HG03039 (cell line): ENCODE measurements at regions not wholly inside any gene's neighbourhood (a gene's known extent, or its start where the extent isn't known, plus 50 kb on each side); places are given as distances from the start of the nearest gene placed in this dataset.
"Not testable (repeated sequence)": the region's sequence is repeated elsewhere in the genome, so short reads cannot be mapped to it uniquely, and the experiment has no call there.

Experiments
- ATAC-seq: cut with Tn5 transposase; IDR thresholded peaks from one replicate; pipeline ENCODE4 v1.9.1; 2021; ENCODE audit warnings: mild to moderate bottlenecking, moderate library complexity; ENCODE audit not compliant: unreplicated experiment

GRCh38 chr12:9379023-9379742, 171.0 kb upstream of the PZP start:
- ATAC-seq = no peak

- ATAC-seq = no peak
Observed at GRCh38 chr12:9378430-9378835, 170.2 kb upstream of the PZP start.

DNA sequence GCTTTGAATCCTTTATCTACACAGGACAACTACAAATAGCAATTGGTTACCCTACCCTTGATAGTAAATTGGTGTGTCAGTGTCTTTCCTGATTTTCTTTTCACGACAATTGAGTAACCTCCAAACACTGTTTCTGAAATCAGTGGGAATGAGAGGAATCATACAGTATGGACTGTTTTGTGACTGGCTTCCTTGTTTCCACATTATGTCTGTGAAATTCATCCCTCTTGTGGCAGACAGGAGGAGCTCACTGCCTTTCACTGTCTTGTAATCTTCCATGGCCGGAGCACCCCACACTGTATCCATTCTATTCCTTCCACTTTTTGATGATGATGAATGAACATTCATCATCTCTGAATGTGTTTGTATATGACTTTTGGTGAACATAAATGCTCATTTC, 164.0 kb upstream of the PZP start:
- no peak for ATAC-seq

GRCh38 chr12:9367828-9368227, 159.6 kb upstream of the PZP start:
- ATAC-seq = no peak

- ATAC-seq = no peak
Observed at GRCh38 chr12:9367201-9367600, 159.0 kb upstream of the PZP start.

- no peak for ATAC-seq
Observed at GRCh38 chr12:9365296-9365695, 157.1 kb upstream of the PZP start.

GRCh38 chr12:9364224-9365176, 156.3 kb upstream of the PZP start:
- peak; percentile 80 for ATAC-seq

DNA sequence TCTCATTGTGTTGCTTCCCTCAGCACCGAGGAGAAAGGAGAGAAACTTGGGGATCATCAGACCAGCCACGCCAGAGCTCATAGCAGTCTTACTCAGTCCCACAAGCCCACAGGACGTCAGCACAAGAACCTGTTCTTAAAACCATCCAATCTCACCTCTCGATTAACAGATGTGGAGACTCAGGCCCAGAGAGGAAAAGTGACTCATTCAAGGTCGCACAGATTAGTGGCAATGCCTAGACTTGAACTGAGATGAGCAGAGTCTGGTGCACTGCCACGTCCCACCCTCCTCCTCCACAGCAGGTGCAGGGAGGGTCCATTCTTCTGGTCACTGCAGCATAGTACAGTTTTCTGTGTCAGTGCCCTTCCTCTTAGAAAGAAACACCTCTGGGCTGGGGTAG, 154.9 kb upstream of the PZP start:
- no peak for ATAC-seq

DNA sequence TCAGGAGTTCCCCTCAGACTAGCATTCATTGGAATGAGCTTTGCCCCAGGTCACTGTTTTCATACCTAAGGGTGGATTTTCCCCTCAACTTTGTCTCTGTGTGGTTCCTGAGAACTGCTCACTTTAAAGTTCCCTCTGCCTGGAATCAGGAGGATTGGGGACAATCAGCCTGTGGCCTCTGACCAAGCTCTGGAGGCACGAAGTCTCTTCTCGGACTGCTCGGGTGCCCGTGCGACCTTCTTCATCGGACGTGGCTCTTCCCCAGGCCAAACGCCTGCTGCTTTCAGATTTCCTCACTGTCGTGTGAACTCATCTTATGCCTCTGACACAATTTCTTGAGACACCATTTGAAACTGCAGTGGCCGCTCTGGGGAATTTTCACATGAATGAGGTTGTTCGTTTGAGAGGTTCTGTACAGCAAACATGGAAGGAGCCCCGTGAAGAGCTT, 153.7 kb upstream of the PZP start:
- no peak for ATAC-seq

- not testable (repeated sequence) for ATAC-seq
Observed at GRCh38 chr12:9354009-9354754, 146.0 kb upstream of the PZP start.

DNA sequence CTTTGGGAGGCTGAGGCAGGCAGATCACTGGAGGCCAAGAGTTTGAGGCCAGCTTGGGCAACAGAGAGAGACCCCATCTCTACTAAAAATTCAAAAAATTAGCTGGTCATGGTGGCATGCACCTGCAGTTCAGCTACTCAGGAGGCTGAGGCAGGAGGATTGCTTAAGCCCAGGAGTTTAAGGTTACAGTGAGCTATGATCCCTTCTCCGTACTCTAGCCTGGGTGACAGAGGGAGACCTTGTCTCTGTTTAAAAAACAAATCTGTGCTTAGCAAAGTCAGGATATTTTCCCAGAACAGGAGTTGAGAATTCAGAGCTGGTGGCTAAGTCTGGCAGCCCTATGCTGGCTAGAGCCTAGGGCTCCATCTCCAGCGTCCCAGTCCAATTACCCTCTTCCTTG, 142.9 kb upstream of the PZP start:
- no peak for ATAC-seq

DNA sequence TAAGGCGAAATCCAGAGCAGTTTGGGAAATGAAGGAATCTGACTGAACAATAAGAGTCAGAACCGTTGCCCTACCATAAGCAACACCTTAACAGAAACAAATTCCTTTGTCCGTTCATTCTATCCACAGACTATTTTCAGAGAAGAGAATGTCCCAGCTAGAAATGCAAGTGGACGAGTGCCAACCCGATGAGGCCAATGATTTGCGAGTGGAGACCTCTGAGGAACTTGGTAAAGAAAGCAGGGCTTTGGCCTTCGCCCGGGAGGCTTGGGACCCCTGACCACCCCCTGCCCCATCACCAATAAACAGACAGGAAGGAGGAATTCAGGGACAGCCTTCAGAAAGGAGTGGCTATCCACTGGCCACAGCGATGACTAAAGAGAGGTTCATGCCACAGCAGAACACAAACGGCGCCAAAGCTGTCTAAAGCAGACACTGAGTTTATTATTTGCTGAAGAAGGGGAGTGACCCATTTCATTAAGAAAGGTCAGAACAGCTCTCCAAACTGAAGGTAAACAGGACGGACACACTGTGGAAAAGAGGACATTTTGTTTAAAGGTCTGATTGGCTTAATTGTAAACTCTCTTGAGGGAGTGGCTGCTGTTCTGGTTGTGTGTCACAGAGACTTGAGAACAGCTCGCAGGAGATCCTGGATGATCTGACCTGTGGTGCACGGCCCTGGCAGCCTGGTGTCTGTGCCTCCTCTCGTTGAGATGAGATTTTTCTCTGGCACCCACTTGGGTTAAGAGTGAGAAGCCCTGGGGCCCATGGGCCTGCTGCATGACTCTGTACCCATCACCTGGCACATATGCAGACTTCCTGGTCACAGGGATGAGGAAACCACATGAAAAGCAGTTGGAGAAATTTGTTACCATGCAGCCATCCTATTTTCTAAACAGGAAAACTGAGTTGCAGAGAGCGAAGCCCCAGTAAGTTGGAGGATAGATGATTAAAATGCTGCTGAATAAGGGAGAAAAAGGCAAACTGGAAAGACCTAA, 142.0 kb upstream of the PZP start:
- ATAC-seq = no peak

DNA sequence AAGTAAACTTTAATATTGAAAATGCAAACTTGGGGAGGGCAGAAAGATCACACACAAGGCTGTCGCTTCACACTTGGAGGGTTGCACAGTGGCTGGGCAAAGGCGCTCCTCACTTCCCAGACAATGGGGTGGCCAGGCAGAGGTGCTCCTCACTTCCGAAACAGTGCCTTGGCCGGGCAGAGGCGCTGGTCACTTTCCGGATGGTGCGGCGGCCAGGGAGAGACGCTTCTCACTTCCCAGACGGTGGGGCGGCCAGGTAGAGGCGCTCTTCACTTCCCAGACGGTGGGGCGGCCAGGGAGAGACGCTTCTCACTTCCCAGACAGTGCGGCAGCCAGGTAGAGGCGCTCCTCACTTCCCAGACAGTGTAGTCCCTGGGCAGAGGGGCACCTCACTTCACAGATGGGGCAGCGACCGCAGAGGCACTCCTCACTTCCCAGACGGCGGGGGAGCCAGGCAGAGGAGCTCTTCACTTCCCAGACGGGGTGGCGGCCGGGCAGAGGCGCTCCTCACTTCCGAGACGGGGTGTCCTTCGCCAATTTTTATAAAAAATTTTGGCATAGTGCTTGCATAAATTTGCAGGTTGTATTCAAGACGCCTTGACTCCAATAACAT, 140.8 kb upstream of the PZP start:
- no peak for ATAC-seq

DNA sequence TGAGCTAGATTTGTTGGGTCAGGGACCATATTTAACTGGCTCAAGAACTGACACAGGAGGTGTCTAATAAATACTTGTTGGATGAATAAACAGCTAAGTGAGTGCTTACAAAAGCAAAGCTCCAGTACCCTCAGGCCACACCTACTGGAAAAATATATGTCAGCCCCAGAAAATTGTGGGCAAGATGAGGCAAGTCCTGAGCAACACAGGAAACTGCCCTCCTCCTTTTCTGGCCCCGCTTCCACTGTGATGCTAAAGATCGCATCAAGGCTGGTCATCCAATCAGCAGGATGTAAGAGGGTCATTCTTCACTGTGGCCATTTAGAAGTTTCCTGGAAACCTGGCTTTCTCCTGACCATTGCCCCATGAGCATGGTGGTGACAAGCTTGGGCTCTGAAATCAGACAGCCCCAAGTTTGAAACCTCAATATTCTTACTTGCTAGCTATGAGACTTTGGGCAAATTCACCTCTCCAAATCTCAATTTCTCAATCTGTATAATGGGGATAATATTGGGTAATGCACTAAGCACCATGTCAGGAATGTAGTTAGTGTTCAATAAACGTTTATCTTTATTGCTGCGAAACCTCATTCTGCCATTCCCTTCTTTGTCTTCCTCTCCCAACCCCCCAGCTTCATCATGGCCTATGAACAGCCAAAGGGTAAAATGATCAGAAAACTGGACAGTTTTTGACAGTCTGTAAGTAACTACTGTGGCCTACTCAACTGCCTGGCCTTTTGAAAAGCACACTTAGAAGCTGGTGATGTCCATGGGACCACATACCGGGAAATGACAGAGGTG, 139.3 kb upstream of the PZP start:
- no peak for ATAC-seq

- no peak for ATAC-seq
Observed at GRCh38 chr12:9346866-9347327, 138.7 kb upstream of the PZP start.

GRCh38 chr12:9345171-9345570, 137.0 kb upstream of the PZP start:
- no peak for ATAC-seq

DNA sequence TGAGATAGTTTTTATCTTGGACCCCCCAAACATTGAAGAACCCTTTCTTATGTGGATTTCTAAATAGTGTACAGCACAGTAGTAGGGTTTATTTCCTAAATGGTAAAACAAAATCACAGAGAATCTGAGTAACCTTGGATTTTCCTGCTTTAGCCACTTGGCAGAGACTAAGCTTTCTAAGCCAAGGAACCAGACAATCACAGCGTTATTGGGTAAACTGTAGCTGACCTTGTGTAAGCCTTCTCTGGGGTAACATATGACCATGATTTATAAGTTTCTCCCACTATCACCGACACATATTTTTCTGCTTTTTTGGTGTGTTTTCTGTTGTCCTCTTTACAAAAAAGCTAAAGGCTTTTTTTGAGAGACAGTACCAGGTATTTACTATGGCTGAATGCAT, 136.3 kb upstream of the PZP start:
- no peak for ATAC-seq

DNA sequence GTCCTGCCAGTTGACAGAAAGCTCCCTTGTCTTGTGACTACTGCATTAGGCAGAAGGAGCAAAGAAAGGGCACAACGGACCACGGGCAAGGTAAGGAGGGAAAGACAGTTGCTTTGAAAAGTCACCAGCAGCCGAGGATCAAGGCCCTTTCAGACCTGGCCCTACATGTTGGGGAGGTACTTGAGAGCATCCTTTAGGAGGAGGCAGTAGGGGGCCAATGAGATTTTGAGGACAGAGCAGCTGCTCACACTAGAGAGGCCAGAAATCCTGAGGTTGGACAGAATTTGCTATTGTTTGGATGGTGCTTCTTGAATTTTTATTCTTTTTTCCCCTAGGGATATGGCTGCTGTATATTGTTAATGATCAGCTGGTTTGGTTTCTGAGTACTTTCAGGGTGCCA, 135.5 kb upstream of the PZP start:
- ATAC-seq = no peak
